Stomach (tissue), 4 donors: ENCODE measurements at regions not wholly inside any gene's neighbourhood (a gene's known extent, or its start where the extent isn't known, plus 50 kb on each side); places are given as distances from the start of the nearest gene placed in this dataset.

Source experiments
- EP300 ChIP-seq: sonication (generic); formaldehyde crosslinking; IDR thresholded peaks from one replicate; pipeline ENCODE4 v1.6.1; 2017; ENCODE audit warnings: antibody characterized with exemption
- POLR2A ChIP-seq, 4 donors: fragments of 450-650 bp; IDR thresholded peaks; one replicate each; pipeline ENCODE4 v1.6.1; 2016; ENCODE audit warnings: antibody characterized with exemption in 4 of 4, control low read depth in 2 of 4, mild to moderate bottlenecking in 1 of 4, moderate library complexity in 1 of 4
- POLR2AphosphoS5 ChIP-seq, 3 donors: sonication (generic); formaldehyde crosslinking; IDR thresholded peaks; one replicate each; pipeline ENCODE4 v1.6.1; 2016; ENCODE audit warnings: antibody characterized with exemption in 3 of 3
- TF ChIP-seq, protein P1 (sequence below), 7 experiments: fragments of 450-650 bp in 4 of 7; fragments of 200-600 bp in 3 of 7; sonication (generic) in 3 of 7; IDR thresholded peaks; one replicate each; pipeline ENCODE4 v1.5.1; 2016 to 2019; ENCODE audit warnings: antibody characterized with exemption in 7 of 7, control low read depth in 2 of 7, mild to moderate bottlenecking in 1 of 7

DNA sequence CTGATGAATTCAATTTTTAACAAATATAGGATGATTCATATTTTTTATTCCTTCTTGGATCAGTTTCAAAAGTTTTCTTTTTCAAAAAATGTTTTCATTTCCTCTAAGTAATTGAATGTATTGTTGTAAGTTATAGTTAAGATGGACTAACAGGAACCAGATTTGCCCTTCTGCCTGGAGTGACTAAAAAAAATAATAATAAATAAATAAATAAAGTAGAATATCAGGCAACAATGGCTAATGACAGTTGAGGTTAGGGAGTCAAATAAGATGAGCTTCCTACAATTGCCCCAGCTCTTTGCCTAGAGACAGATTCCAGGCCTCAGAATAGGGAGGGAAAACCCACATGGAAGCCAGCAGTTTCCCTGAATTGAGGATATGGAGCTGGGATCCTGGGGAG, 73.7 kb upstream of the MSI2 start:
- TF ChIP-seq, protein P1, sequence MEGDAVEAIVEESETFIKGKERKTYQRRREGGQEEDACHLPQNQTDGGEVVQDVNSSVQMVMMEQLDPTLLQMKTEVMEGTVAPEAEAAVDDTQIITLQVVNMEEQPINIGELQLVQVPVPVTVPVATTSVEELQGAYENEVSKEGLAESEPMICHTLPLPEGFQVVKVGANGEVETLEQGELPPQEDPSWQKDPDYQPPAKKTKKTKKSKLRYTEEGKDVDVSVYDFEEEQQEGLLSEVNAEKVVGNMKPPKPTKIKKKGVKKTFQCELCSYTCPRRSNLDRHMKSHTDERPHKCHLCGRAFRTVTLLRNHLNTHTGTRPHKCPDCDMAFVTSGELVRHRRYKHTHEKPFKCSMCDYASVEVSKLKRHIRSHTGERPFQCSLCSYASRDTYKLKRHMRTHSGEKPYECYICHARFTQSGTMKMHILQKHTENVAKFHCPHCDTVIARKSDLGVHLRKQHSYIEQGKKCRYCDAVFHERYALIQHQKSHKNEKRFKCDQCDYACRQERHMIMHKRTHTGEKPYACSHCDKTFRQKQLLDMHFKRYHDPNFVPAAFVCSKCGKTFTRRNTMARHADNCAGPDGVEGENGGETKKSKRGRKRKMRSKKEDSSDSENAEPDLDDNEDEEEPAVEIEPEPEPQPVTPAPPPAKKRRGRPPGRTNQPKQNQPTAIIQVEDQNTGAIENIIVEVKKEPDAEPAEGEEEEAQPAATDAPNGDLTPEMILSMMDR (IDR thresholded peaks at IDR 0.05), result no peak
- TF ChIP-seq EP300 (no peak), POLR2AphosphoS5 (IDR thresholded peaks at IDR 0.05) (no peak), POLR2A (IDR thresholded peaks at IDR 0.05) (no peak)
